Sigmoid colon (tissue), 4 donors: ENCODE measurements at regions not wholly inside any gene's neighbourhood (a gene's known extent, or its start where the extent isn't known, plus 50 kb on each side); places are given as distances from the start of the nearest gene placed in this dataset.

ENCODE experiments used
- CTCF ChIP-seq, 4 experiments: fragments of 450-650 bp in 3 of 4; fragments of 200-600 bp in 1 of 4; IDR thresholded peaks; one replicate each; pipeline ENCODE4 v1.5.1; 2016 to 2019; ENCODE audit warnings: antibody characterized with exemption in 4 of 4, mild to moderate bottlenecking in 3 of 4, moderate library complexity in 2 of 4
- EP300 ChIP-seq, 4 donors: sonication (generic); formaldehyde crosslinking; IDR thresholded peaks; one replicate each; pipeline ENCODE4 v1.6.1; 2017; ENCODE audit warnings: antibody characterized with exemption in 4 of 4
- POLR2AphosphoS5 ChIP-seq, 4 donors: sonication (generic); formaldehyde crosslinking; IDR thresholded peaks; one replicate each; pipeline ENCODE4 v1.6.1; 2017; ENCODE audit warnings: antibody characterized with exemption in 4 of 4

DNA sequence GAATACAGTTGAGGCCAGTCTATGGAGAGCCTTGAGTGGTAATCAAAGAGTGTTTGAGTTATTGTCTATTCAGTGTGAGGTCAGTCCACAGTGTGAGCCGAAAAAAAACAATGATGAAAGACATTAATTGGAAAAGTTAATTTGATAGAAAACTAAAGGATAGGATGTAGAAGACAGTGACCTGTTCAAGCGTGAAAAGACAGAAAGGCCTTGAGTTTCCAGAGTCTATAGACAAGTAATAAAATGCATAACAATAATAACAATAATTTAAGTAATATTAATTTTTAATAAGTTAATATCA, 90.4 kb downstream of the SLC30A10 start:
- TF ChIP-seq CTCF (IDR thresholded peaks at IDR 0.05) (no peak), POLR2AphosphoS5 (IDR thresholded peaks at IDR 0.05) (no peak), EP300 (IDR thresholded peaks at IDR 0.05) (no peak)
